Pancreas (tissue), 10 donors: ENCODE measurements at regions not wholly inside any gene's neighbourhood (a gene's known extent, or its start where the extent isn't known, plus 50 kb on each side); places are given as distances from the start of the nearest gene placed in this dataset.

Experiments used
- ATAC-seq, 4 donors: fragments of 200-7000 bp; cut with Tn5 transposase; one replicate each; pipeline versions ENCODE4 v1.8.0 to v1.9.1; 2020; ENCODE audit warnings: mild to moderate bottlenecking in 4 of 4, moderate library complexity in 4 of 4
- DNase-seq, 6 donors: peaks; one replicate each; pipeline ENCODE4 v3.0.0-alpha.2; 2020
- FAIRE-seq: peaks from 2 replicates; lab custom pipeline; 2012; peaks lifted over from hg19 to GRCh38; lab: Jason Lieb, UNC
- H3K27ac ChIP-seq, 4 donors: fragments of 200-600 bp; sonication (generic); 1 replicate in 3 of 4; 2 replicates in 1 of 4; pipeline versions ENCODE4 v1.5.0 to v1.8.0; 2020
- H3K27me3 ChIP-seq, 4 donors: fragments of 200-600 bp; one replicate each; pipeline ENCODE4 v1.8.0; 2021
- H3K36me3 ChIP-seq, 3 donors: fragments of 200-600 bp; sonication (generic) in 1 of 3; one replicate each; pipeline versions ENCODE4 v1.5.0 to v1.8.0; 2020 to 2021
- H3K4me1 ChIP-seq, 3 donors: fragments of 200-600 bp; one replicate each; pipeline ENCODE4 v1.8.0; 2021
- H3K4me3 ChIP-seq, 4 donors: fragments of 200-600 bp; sonication (generic) in 2 of 4; one replicate each; pipeline versions ENCODE4 v1.5.0 to v1.8.0; 2020 to 2021
- H3K9me3 ChIP-seq, 4 donors: fragments of 200-600 bp; one replicate each; pipeline ENCODE4 v1.8.0; 2021
- CTCF ChIP-seq, 4 donors: fragments of 200-600 bp; sonication (generic) in 3 of 4; IDR thresholded peaks; one replicate each; pipeline versions ENCODE4 v1.5.0 to v1.8.0; 2021; ENCODE audit warnings: antibody characterized with exemption in 4 of 4
- WGBS, 2 donors: extraction: QIAGEN DNeasy Blood & Tissue Kit; methylation state at CpG; one replicate each; pipeline ENCODE4 v1.1.7; 2013; 5-methylcytosine and 5-hydroxymethylcytosine counted together
- intact Hi-C, 3 donors: fragments of 100-400 bp; cut with DNase I; formaldehyde crosslinking; loops; one replicate each; pipeline versions ENCODE4 v1.11.1 to v1.14.2; 2022
- donor health status: healthy with polysubstance abuse.
- donor health status: DM: no; HTN: no; CAD: no; lungs with moderate emphysema.
- donor health status: DM: no; HTN: no; CAD: no.
- donor health status: control.
- donor health status: control.
- donor health status: Bipolar disorder and iron deficiency.
- donor health status: DM: yes; HTN: yes; CAD: no.
- donor health status: DM: no; HTN: no; CAD: no.
- donor health status: DM: no; HTN: no; CAD: no.
- donor health status: DM: yes; HTN: yes; CAD: no.

GRCh38 chr5:110064603-110065268 lies 375.0 kb downstream of the MAN2A1 start:
- Histone ChIP-seq H3K9me3 (no peaks in the 10 kb centered on the region), H3K4me1 (no peaks in the 10 kb centered on the region), H3K27me3 (no peaks in the 10 kb centered on the region), H3K36me3 (no peaks in the 10 kb centered on the region), H3K27ac (no peak overlapping the region), H3K4me3 (no peak overlapping the region)
- DNase-seq (no peak), FAIRE-seq (no peak), ATAC-seq (no peak)
- whole genome bisulfite sequencing, 2 donors = 55 to 73% methylated on average over 4 of the region's 4 CpGs
- intact Hi-C loops = no loop called here
- no peak for TF ChIP-seq CTCF (IDR thresholded peaks at IDR 0.05)

GRCh38 chr5:110070836-110071235 lies 381.1 kb downstream of the MAN2A1 start:
- Histone ChIP-seq H3K27me3 (no peaks in the 10 kb centered on the region), H3K4me3 (no peak overlapping the region), H3K9me3 (no peaks in the 10 kb centered on the region), H3K4me1 (no peaks in the 10 kb centered on the region), H3K36me3 (no peaks in the 10 kb centered on the region), H3K27ac (no peak overlapping the region)
- no peak for DNase-seq
- FAIRE-seq = no peak
- no peak for ATAC-seq
- 64 to 74% methylated on average over 4 of the region's 4 CpGs for whole genome bisulfite sequencing, 2 donors
- TF ChIP-seq CTCF (IDR thresholded peaks at IDR 0.05) = no peak
- intact Hi-C loops = no loop called here

GRCh38 chr5:110072651-110073050 lies 382.9 kb downstream of the MAN2A1 start:
- no peak for FAIRE-seq
- H3K4me3 ChIP-seq = no peak overlapping the region
- H3K4me1 ChIP-seq = no peaks in the 10 kb centered on the region
- no peaks in the 10 kb centered on the region for H3K36me3 ChIP-seq
- H3K27ac ChIP-seq = no peak overlapping the region
- peaks cover 0 to 3% (median 0%) of the 10 kb centered on the region in 4 donors for H3K27me3 ChIP-seq
- no peak for ATAC-seq
- no peak for TF ChIP-seq CTCF (IDR thresholded peaks at IDR 0.05)
- intact Hi-C loops = no loop called here
- no peak for DNase-seq
- no peaks in the 10 kb centered on the region for H3K9me3 ChIP-seq

DNA sequence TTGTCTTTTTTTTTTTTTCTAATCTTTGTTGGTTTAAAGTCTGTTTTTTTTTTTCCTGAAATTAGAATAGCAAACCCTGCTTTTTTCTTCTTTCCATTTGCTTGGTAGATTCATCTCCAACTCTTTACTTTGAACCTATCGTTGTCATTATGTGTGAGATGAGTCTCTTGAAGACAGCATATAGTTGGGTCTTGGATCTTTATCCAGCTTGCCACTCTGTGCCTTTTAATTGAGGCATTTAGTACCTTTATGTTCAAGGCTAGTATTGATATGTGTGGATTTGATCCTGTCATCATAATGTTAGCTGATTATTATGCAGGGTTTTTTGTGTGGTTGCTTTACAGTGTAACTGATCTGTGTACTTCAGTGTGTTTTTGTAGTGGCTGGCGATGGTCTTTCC lies 383.8 kb downstream of the MAN2A1 start:
- H3K4me3 ChIP-seq = no peak overlapping the region
- no peaks in the 10 kb centered on the region for H3K9me3 ChIP-seq
- intact Hi-C loops = no loop called here
- DNase-seq (no peak), ATAC-seq (no peak), FAIRE-seq (no peak)
- WGBS, 2 donors = 59 to 76% methylated on average over 2 of the region's 2 CpGs
- H3K4me1 ChIP-seq = no peaks in the 10 kb centered on the region
- H3K27ac ChIP-seq = no peak overlapping the region
- TF ChIP-seq CTCF (IDR thresholded peaks at IDR 0.05) = no peak
- peaks cover 0 to 3% (median 0%) of the 10 kb centered on the region in 4 donors for H3K27me3 ChIP-seq
- no peaks in the 10 kb centered on the region for H3K36me3 ChIP-seq

GRCh38 chr5:110075656-110076055 lies 385.9 kb downstream of the MAN2A1 start:
- no peak for FAIRE-seq
- intact Hi-C loops = no loop called here

More at GRCh38 chr5:110075656-110076055, 385.9 kb downstream of the MAN2A1 start:
- Histone ChIP-seq H3K36me3 (no peaks in the 10 kb centered on the region), H3K27ac (no peak overlapping the region), H3K27me3 (peaks cover 0 to 3% (median 0%) of the 10 kb centered on the region in 4 donors), H3K9me3 (no peaks in the 10 kb centered on the region), H3K4me3 (no peak overlapping the region), H3K4me1 (no peaks in the 10 kb centered on the region)
- no peak for TF ChIP-seq CTCF (IDR thresholded peaks at IDR 0.05)
- no peak for DNase-seq
- ATAC-seq = no peak
- 80 to 95% methylated on average over 1 of the region's 1 CpG for WGBS, 2 donors
